Endothelial cell of umbilical vein (primary cell): ENCODE measurements at regions not wholly inside any gene's neighbourhood (a gene's known extent, or its start where the extent isn't known, plus 50 kb on each side); places are given as distances from the start of the nearest gene placed in this dataset.

ENCODE experiments used
- BruUV-seq: library from RNA; stranded (reverse); fragments of 400-500 nt; replicated peaks from 2 replicates; lab custom pipeline; 2021; lab: Mats Ljungman, UMichigan
- CTCF ChIA-PET: fragments of 300-600, 350-600 bp; sonication (Branson Sonifier 250); formaldehyde crosslinking; loops from one replicate; lab custom pipeline; 2021; ENCODE audit warnings: antibody characterized with exemption, inconsistent platforms; lab: Charles Lee
- POLR2A ChIA-PET: fragments of 300-600, 350-600 bp; sonication (Branson Sonifier 250); formaldehyde crosslinking; loops from one replicate; lab custom pipeline; 2021; ENCODE audit warnings: antibody characterized with exemption, inconsistent platforms; lab: Charles Lee
- DNase-seq: peaks from one replicate; pipeline ENCODE4 v3.0.0-alpha.2; 2011; ENCODE audit warnings: low read depth, low spot score
- FAIRE-seq: peaks from 2 replicates; lab custom pipeline; 2011; peaks lifted over from hg19 to GRCh38; lab: Jason Lieb, UNC
- H2AFZ ChIP-seq: 2 replicates; pipeline ENCODE4 v1.6.0; 2012; ENCODE audit warnings: low read depth, low read length, control low read depth, inconsistent platforms
- H3K27ac ChIP-seq: 2 replicates; pipeline ENCODE4 v1.5.1; 2011; ENCODE audit warnings: low read depth, mild to moderate bottlenecking, control low read depth, low read length, moderate library complexity; ENCODE audit not compliant: insufficient read depth
- H3K27me3 ChIP-seq, 2 experiments: 2 replicates each; pipeline versions ENCODE4 v1.6.0 to v1.6.1; 2011; ENCODE audit warnings: low read length in 2 of 2, mixed read lengths in 1 of 2; ENCODE audit not compliant: control insufficient read depth in 2 of 2, insufficient read depth in 2 of 2
- H3K36me3 ChIP-seq, 2 experiments: 2 replicates in 1 of 2; 3 replicates in 1 of 2; pipeline ENCODE4 v1.5.1; 2011; ENCODE audit warnings: low read length in 2 of 2, mild to moderate bottlenecking in 1 of 2, moderate library complexity in 1 of 2; ENCODE audit not compliant: control insufficient read depth in 2 of 2, insufficient read depth in 2 of 2; ENCODE audit errors: extremely low read depth in 1 of 2
- H3K4me1 ChIP-seq: 3 replicates; pipeline ENCODE4 v1.5.1; 2011; ENCODE audit warnings: mild to moderate bottlenecking, low read length; ENCODE audit not compliant: control insufficient read depth, insufficient read depth; ENCODE audit errors: extremely low read depth
- H3K4me2 ChIP-seq: 2 replicates; pipeline ENCODE4 v1.6.1; 2011; ENCODE audit warnings: low read length, control low read depth, mixed read lengths; ENCODE audit not compliant: insufficient read depth
- H3K4me3 ChIP-seq, 3 experiments: fragments of 200-600 bp in 1 of 3; sonication (generic), shearing (Covaris generic) in 1 of 3; replicated peaks in 1 of 3; 2 replicates each; pipeline ENCODE4 v1.5.1; 2011 to 2016; ENCODE audit warnings: control low read depth in 3 of 3, low read length in 3 of 3, mild to moderate bottlenecking in 2 of 3, inconsistent platforms in 1 of 3, low read depth in 1 of 3, moderate library complexity in 1 of 3; ENCODE audit not compliant: insufficient read depth in 1 of 3
- H3K79me2 ChIP-seq: 2 replicates; pipeline ENCODE4 v1.6.0; 2012; ENCODE audit warnings: low read length, inconsistent platforms; ENCODE audit not compliant: control insufficient read depth, insufficient read depth
- H3K9ac ChIP-seq: replicated peaks from 2 replicates; pipeline ENCODE3; 2011; ENCODE audit warnings: low read length, control low read depth; ENCODE audit not compliant: insufficient read depth; ENCODE audit errors: extremely low read depth
- H3K9me1 ChIP-seq: replicated peaks from 3 replicates; pipeline ENCODE4 v1.6.0; 2011; ENCODE audit warnings: mild to moderate bottlenecking, low read length; ENCODE audit not compliant: control insufficient read depth, insufficient read depth; ENCODE audit errors: extremely low read depth
- H3K9me3 ChIP-seq: replicated peaks from 2 replicates; pipeline ENCODE4 v1.5.1; 2012; ENCODE audit warnings: low read length, inconsistent platforms; ENCODE audit not compliant: control insufficient read depth, insufficient read depth
- H4K20me1 ChIP-seq: replicated peaks from 2 replicates; pipeline ENCODE3; 2011; ENCODE audit warnings: mild to moderate bottlenecking, low read length; ENCODE audit not compliant: control insufficient read depth, insufficient read depth; ENCODE audit errors: extremely low read depth
- EZH2 ChIP-seq: IDR thresholded peaks from 2 replicates; pipeline ENCODE4 v1.6.1; 2012; ENCODE audit warnings: borderline replicate concordance, low read depth, mild to moderate bottlenecking, moderate library complexity, low read length, inconsistent platforms; ENCODE audit not compliant: severe bottlenecking
- FOS ChIP-seq: IDR thresholded peaks from 2 replicates; pipeline ENCODE4 v1.6.1; 2011; ENCODE audit warnings: mild to moderate bottlenecking, low read length, moderate library complexity, borderline replicate concordance; ENCODE audit not compliant: insufficient read depth
- GATA2 ChIP-seq: IDR thresholded peaks from 2 replicates; pipeline ENCODE4 v1.7.0; 2011; ENCODE audit warnings: low read depth, mild to moderate bottlenecking, moderate library complexity, mixed read lengths, low read length; ENCODE audit not compliant: insufficient read length, insufficient read depth
- JUN ChIP-seq: IDR thresholded peaks from 2 replicates; pipeline ENCODE4 v1.6.1; 2011; ENCODE audit warnings: borderline replicate concordance, low read depth; ENCODE audit not compliant: insufficient read length, insufficient read depth
- MAX ChIP-seq: IDR thresholded peaks from 2 replicates; pipeline ENCODE4 v1.6.1; 2011; ENCODE audit not compliant: insufficient read depth, insufficient read length
- MYC ChIP-seq: IDR thresholded peaks from one replicate; pipeline ENCODE4 v1.6.1; 2011; ENCODE audit warnings: mild to moderate bottlenecking, low read depth, low read length
- POLR2A ChIP-seq: IDR thresholded peaks from 2 replicates; pipeline ENCODE4 v1.6.1; 2012; ENCODE audit warnings: low read depth, mild to moderate bottlenecking, control low read depth, low read length
- POLR2AphosphoS5 ChIP-seq: IDR thresholded peaks from 2 replicates; pipeline ENCODE4 v1.6.1; 2012; ENCODE audit warnings: low read depth, mild to moderate bottlenecking, control low read depth, low read length, moderate library complexity; ENCODE audit not compliant: insufficient read depth
- dilution Hi-C: fragments of 300-500 bp; cut with MboI; formaldehyde crosslinking; loops from one replicate; pipeline ENCODE4 v1.15.0; 2019; ENCODE audit warnings: low sequenced_read_pairs; ENCODE audit not compliant: extremely low pct_ligation_motif_present
- intact Hi-C: fragments of 100-400 bp; cut with micrococcal nuclease; formaldehyde crosslinking; loops from one replicate; pipeline ENCODE4 v1.10.0; 2022
- TF ChIP-seq, protein P1 (sequence below), 2 donors: IDR thresholded peaks; 1 replicate in 1 of 2; 2 replicates in 1 of 2; pipeline ENCODE4 v1.5.1; 2011; ENCODE audit warnings: low read length in 2 of 2, mild to moderate bottlenecking in 2 of 2, moderate library complexity in 2 of 2, control low read depth in 1 of 2, inconsistent platforms in 1 of 2, low read depth in 1 of 2; ENCODE audit not compliant: insufficient read depth in 1 of 2; ENCODE audit errors: extremely low read depth in 1 of 2

DNA sequence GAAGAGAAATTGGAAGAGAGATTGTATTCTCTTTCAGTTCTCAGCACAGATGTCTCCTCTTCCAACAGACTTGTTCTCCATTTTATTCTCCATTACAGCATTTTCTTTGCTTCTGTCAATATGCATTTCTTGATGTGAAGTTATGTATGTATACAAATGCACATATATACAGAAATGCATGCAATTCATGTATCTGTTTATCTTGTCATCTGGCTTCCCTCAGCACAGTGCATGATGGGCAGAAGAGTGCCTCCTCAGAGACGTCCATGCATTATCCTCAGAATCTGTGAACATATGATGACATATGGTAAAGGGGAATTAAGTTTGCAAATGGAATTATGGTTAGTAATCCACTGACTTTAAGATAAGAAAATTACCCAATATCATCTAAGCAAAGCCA is 106.7 kb upstream of the VWC2 start:
- no TSS peak for BruUV-seq
- POLR2A ChIA-PET, result no interaction called here
- FAIRE-seq (no peak), DNase-seq (no peak)
- Histone ChIP-seq H3K27ac (no peak overlapping the region), H3K27me3 (no peaks in the 10 kb centered on the region), H3K4me1 (no peaks in the 10 kb centered on the region), H4K20me1 (no peaks in the 10 kb centered on the region), H3K79me2 (no peaks in the 10 kb centered on the region), H3K4me3 (no peak overlapping the region), H3K9me3 (peaks cover 14% of the 10 kb centered on the region), H2AFZ (no peak overlapping the region), H3K4me2 (no peak overlapping the region), H3K9me1 (no peaks in the 10 kb centered on the region), H3K9ac (no peak overlapping the region), H3K36me3 (no peaks in the 10 kb centered on the region)
- intact Hi-C loops (no loop called here), dilution Hi-C loops (no loop called here)
- no peak for TF ChIP-seq POLR2A
- no peak for TF ChIP-seq MYC
- no peak for TF ChIP-seq MAX
- no peak for TF ChIP-seq FOS
- TF ChIP-seq, protein P1, sequence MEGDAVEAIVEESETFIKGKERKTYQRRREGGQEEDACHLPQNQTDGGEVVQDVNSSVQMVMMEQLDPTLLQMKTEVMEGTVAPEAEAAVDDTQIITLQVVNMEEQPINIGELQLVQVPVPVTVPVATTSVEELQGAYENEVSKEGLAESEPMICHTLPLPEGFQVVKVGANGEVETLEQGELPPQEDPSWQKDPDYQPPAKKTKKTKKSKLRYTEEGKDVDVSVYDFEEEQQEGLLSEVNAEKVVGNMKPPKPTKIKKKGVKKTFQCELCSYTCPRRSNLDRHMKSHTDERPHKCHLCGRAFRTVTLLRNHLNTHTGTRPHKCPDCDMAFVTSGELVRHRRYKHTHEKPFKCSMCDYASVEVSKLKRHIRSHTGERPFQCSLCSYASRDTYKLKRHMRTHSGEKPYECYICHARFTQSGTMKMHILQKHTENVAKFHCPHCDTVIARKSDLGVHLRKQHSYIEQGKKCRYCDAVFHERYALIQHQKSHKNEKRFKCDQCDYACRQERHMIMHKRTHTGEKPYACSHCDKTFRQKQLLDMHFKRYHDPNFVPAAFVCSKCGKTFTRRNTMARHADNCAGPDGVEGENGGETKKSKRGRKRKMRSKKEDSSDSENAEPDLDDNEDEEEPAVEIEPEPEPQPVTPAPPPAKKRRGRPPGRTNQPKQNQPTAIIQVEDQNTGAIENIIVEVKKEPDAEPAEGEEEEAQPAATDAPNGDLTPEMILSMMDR (IDR thresholded peaks at IDR 0.05; ENCODE audit: extremely low read depth in 1 of 2, insufficient read depth in 1 of 2, low read depth in 1 of 2, low read length in 2 of 2), result no peak
- TF ChIP-seq JUN, result no peak
- TF ChIP-seq EZH2, result no peak
- CTCF ChIA-PET, result no interaction called here

DNA sequence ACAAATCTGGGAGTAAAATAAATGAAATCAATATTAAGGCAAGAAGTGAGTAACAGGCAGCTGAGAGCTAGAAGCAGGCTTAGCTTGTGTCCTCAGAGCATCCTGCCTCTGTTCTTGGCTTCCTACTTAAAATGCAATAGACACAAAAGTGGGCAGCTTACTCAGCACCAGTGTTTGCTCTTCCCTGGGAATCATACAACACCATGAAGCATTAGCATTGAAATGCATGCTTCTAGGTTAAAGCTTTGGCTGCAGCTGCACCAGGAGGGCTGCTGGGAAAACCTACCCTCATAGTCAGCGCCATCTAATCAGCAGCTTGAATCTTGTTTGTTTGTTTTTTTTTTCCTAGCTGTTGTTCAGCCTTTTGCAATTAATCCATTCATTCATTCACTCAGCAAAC is 104.2 kb upstream of the VWC2 start:
- ChIA-PET POLR2A (no interaction called here), CTCF (no interaction called here)
- H4K20me1 ChIP-seq, result no peaks in the 10 kb centered on the region
- intact Hi-C loops (no loop called here), dilution Hi-C loops (no loop called here)
- BruUV-seq, result no TSS peak
- H3K27ac ChIP-seq, result no peak overlapping the region
- no peak overlapping the region for H3K4me2 ChIP-seq
- peaks cover 19% of the 10 kb centered on the region for H3K9me3 ChIP-seq
- H3K9ac ChIP-seq, result no peak overlapping the region
- H3K9me1 ChIP-seq, result no peaks in the 10 kb centered on the region
- no peaks in the 10 kb centered on the region for H3K79me2 ChIP-seq
- no peak overlapping the region for H3K4me3 ChIP-seq
- no peaks in the 10 kb centered on the region for H3K4me1 ChIP-seq
- no peaks in the 10 kb centered on the region for H3K36me3 ChIP-seq
- no peak for DNase-seq
- no peak overlapping the region for H2AFZ ChIP-seq
- no peak for FAIRE-seq
- TF ChIP-seq GATA2 (no peak), MYC (no peak), POLR2AphosphoS5 (no peak), POLR2A (no peak), FOS (no peak), MAX (no peak), JUN (no peak), EZH2 (no peak)
- TF ChIP-seq, protein P1 (IDR thresholded peaks at IDR 0.05; ENCODE audit: extremely low read depth in 1 of 2, insufficient read depth in 1 of 2, low read depth in 1 of 2, low read length in 2 of 2), result no peak
- no peaks in the 10 kb centered on the region for H3K27me3 ChIP-seq
